HL-60 (cell line): ENCODE measurements at regions not wholly inside any gene's neighbourhood (a gene's known extent, or its start where the extent isn't known, plus 50 kb on each side); places are given as distances from the start of the nearest gene placed in this dataset.

Source experiments
- GABPA ChIP-seq: IDR thresholded peaks from 2 replicates; pipeline ENCODE4 v1.6.1; 2012; ENCODE audit warnings: low read depth
- POLR2AphosphoS5 ChIP-seq: IDR thresholded peaks from 2 replicates; pipeline ENCODE4 v1.6.1; 2012; ENCODE audit warnings: low read depth
- TF ChIP-seq, protein P1 (sequence below): IDR thresholded peaks from one replicate; pipeline ENCODE4 v1.5.1; 2011; ENCODE audit warnings: low read length, control low read depth, inconsistent platforms; ENCODE audit not compliant: insufficient read depth

DNA sequence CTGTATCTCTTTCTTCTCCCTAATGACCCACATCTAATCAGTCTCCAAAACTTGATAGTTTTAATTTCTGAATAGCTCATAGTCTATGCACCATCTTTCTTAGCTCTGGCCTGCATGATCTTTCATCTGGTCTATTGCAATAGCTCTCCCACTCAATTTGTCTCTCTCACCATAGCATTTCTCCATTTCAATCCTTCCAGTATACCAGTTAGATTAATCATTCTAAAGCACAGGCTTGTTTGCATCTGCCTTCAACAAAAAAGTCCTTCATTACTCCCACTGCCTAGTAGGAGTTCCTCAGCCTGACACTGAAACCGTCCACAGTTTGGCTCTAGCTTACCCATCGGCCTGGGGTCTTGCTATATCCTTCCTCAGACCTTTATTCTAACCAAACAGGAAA is 344.9 kb downstream of the ENC1 start:
- TF ChIP-seq POLR2AphosphoS5 (no peak), GABPA (no peak)
- TF ChIP-seq, protein P1, sequence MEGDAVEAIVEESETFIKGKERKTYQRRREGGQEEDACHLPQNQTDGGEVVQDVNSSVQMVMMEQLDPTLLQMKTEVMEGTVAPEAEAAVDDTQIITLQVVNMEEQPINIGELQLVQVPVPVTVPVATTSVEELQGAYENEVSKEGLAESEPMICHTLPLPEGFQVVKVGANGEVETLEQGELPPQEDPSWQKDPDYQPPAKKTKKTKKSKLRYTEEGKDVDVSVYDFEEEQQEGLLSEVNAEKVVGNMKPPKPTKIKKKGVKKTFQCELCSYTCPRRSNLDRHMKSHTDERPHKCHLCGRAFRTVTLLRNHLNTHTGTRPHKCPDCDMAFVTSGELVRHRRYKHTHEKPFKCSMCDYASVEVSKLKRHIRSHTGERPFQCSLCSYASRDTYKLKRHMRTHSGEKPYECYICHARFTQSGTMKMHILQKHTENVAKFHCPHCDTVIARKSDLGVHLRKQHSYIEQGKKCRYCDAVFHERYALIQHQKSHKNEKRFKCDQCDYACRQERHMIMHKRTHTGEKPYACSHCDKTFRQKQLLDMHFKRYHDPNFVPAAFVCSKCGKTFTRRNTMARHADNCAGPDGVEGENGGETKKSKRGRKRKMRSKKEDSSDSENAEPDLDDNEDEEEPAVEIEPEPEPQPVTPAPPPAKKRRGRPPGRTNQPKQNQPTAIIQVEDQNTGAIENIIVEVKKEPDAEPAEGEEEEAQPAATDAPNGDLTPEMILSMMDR, result no peak
